GM21717 (cell line): ENCODE measurements at regions not wholly inside any gene's neighbourhood (a gene's known extent, or its start where the extent isn't known, plus 50 kb on each side); places are given as distances from the start of the nearest gene placed in this dataset.

ENCODE experiments used
- ATAC-seq: cut with Tn5 transposase; IDR thresholded peaks from one replicate; pipeline ENCODE4 v1.9.1; 2021; ENCODE audit warnings: mild to moderate bottlenecking, moderate library complexity; ENCODE audit not compliant: unreplicated experiment

- no peak for ATAC-seq
These were observed 605.9 kb upstream of the KLF4 start for GRCh38 chr9:108095496-108095895.

GRCh38 chr9:108094676-108094993 is 605.1 kb upstream of the KLF4 start:
- no peak for ATAC-seq

GRCh38 chr9:108093773-108094675 is 604.5 kb upstream of the KLF4 start:
- no peak for ATAC-seq

- ATAC-seq, result no peak
These were observed 599.3 kb upstream of the KLF4 start for GRCh38 chr9:108088916-108089315.

GRCh38 chr9:108087781-108088180 is 598.2 kb upstream of the KLF4 start:
- ATAC-seq, result no peak

- no peak for ATAC-seq
These were observed 597.1 kb upstream of the KLF4 start for GRCh38 chr9:108086624-108087023.

- no peak for ATAC-seq
These were observed 595.7 kb upstream of the KLF4 start for GRCh38 chr9:108085294-108085693.

GRCh38 chr9:108083796-108084352 is 594.3 kb upstream of the KLF4 start:
- no peak for ATAC-seq

GRCh38 chr9:108083160-108083750 is 593.7 kb upstream of the KLF4 start:
- no peak for ATAC-seq

GRCh38 chr9:108081112-108081511 is 591.5 kb upstream of the KLF4 start:
- no peak for ATAC-seq

- ATAC-seq, result no peak
These were observed 590.7 kb upstream of the KLF4 start for GRCh38 chr9:108080285-108080684.

- ATAC-seq, result no peak
These were observed 589.2 kb upstream of the KLF4 start for GRCh38 chr9:108078811-108079210.

- ATAC-seq, result no peak
These were observed 588.8 kb upstream of the KLF4 start for GRCh38 chr9:108078375-108078774.

- ATAC-seq, result no peak
These were observed 588.0 kb upstream of the KLF4 start for GRCh38 chr9:108077556-108077955.

- ATAC-seq, result no peak
These were observed 585.3 kb upstream of the KLF4 start for GRCh38 chr9:108074900-108075299.

- ATAC-seq, result no peak
These were observed 584.3 kb upstream of the KLF4 start for GRCh38 chr9:108073823-108074222.

GRCh38 chr9:108072740-108073139 is 583.2 kb upstream of the KLF4 start:
- no peak for ATAC-seq

- no peak for ATAC-seq
These were observed 581.3 kb upstream of the KLF4 start for GRCh38 chr9:108070861-108071260.

- ATAC-seq, result no peak
These were observed 580.4 kb upstream of the KLF4 start for GRCh38 chr9:108069991-108070390.

GRCh38 chr9:108062680-108063079 is 573.1 kb upstream of the KLF4 start:
- no peak for ATAC-seq

GRCh38 chr9:108060175-108060574 is 570.6 kb upstream of the KLF4 start:
- ATAC-seq, result no peak

- no peak for ATAC-seq
These were observed 568.7 kb upstream of the KLF4 start for GRCh38 chr9:108058135-108058814.
